ENCODE measurements at regions not wholly inside any gene's neighbourhood (a gene's known extent, or its start where the extent isn't known, plus 50 kb on each side); places are given as distances from the start of the nearest gene placed in this dataset.

GRCh38 chr10:110407301-110408170, 90.2 kb upstream of the DUSP5 start:
- 67% methylated on average over 8 of the region's 8 CpGs for WGBS, 2 donors
- intact Hi-C loops (cut with DNase I) = no loop called here
- Histone ChIP-seq H3K27me3 (ENCODE audit: control insufficient read depth in 1 of 2, insufficient read depth in 2 of 2, low read length in 1 of 2) (no peaks in the 10 kb centered on the region), H3K36me3 (ENCODE audit: control insufficient read depth in 1 of 2, insufficient read depth in 2 of 2, low read length in 1 of 2) (no peaks in the 10 kb centered on the region), H3K9me3 (ENCODE audit: control insufficient read depth, low read length) (no peaks in the 10 kb centered on the region), H3K4me1 (ENCODE audit: control insufficient read depth in 1 of 2, insufficient read depth in 2 of 2, low read length in 2 of 2) (no peaks in the 10 kb centered on the region), H3K4me3 (ENCODE audit: low read length in 2 of 2) (no peak overlapping the region), H3K27ac (ENCODE audit: low read depth in 1 of 2, low read length in 2 of 2) (no peak overlapping the region)
- ATAC-seq (ENCODE audit: low FRiP score) (no peak), DNase-seq (no peak)

GRCh38 chr10:110408203-110408871, 89.4 kb upstream of the DUSP5 start:
- H3K27me3 ChIP-seq (ENCODE audit: control insufficient read depth in 1 of 2, insufficient read depth in 2 of 2, low read length in 1 of 2) = no peaks in the 10 kb centered on the region
- WGBS, 2 donors = 89 to 92% methylated on average over 10 of the region's 10 CpGs
- no peaks in the 10 kb centered on the region for H3K4me1 ChIP-seq (ENCODE audit: control insufficient read depth in 1 of 2, insufficient read depth in 2 of 2, low read length in 2 of 2)
- no peak overlapping the region for H3K27ac ChIP-seq (ENCODE audit: low read depth in 1 of 2, low read length in 2 of 2)
- H3K36me3 ChIP-seq (ENCODE audit: control insufficient read depth in 1 of 2, insufficient read depth in 2 of 2, low read length in 1 of 2) = no peaks in the 10 kb centered on the region
- H3K9me3 ChIP-seq (ENCODE audit: control insufficient read depth, low read length) = no peaks in the 10 kb centered on the region
- DNase-seq (no peak), ATAC-seq (ENCODE audit: low FRiP score) (no peak)
- no peak overlapping the region for H3K4me3 ChIP-seq (ENCODE audit: low read length in 2 of 2)
- intact Hi-C loops (cut with DNase I) = no loop called here

- intact Hi-C loops (cut with DNase I) = no loop called here
- H3K36me3 ChIP-seq (ENCODE audit: control insufficient read depth in 1 of 2, insufficient read depth in 2 of 2, low read length in 1 of 2) = no peaks in the 10 kb centered on the region
- no peak overlapping the region for H3K27ac ChIP-seq (ENCODE audit: low read depth in 1 of 2, low read length in 2 of 2)
- DNase-seq (no peak), ATAC-seq (ENCODE audit: low FRiP score) (no peak)
- no peaks in the 10 kb centered on the region for H3K27me3 ChIP-seq (ENCODE audit: control insufficient read depth in 1 of 2, insufficient read depth in 2 of 2, low read length in 1 of 2)
- H3K9me3 ChIP-seq (ENCODE audit: control insufficient read depth, low read length) = no peaks in the 10 kb centered on the region
- 92 to 95% methylated on average over 8 of the region's 8 CpGs for WGBS, 2 donors
- H3K4me3 ChIP-seq (ENCODE audit: low read length in 2 of 2) = no peak overlapping the region
- H3K4me1 ChIP-seq (ENCODE audit: control insufficient read depth in 1 of 2, insufficient read depth in 2 of 2, low read length in 2 of 2) = no peaks in the 10 kb centered on the region
These were observed 88.8 kb upstream of the DUSP5 start for GRCh38 chr10:110408943-110409342.

- intact Hi-C loops (cut with DNase I) = no loop called here
- Histone ChIP-seq H3K27me3 (ENCODE audit: control insufficient read depth in 1 of 2, insufficient read depth in 2 of 2, low read length in 1 of 2) (no peaks in the 10 kb centered on the region), H3K27ac (ENCODE audit: low read depth in 1 of 2, low read length in 2 of 2) (no peak overlapping the region), H3K4me3 (ENCODE audit: low read length in 2 of 2) (no peak overlapping the region), H3K36me3 (ENCODE audit: control insufficient read depth in 1 of 2, insufficient read depth in 2 of 2, low read length in 1 of 2) (no peaks in the 10 kb centered on the region), H3K9me3 (ENCODE audit: control insufficient read depth, low read length) (no peaks in the 10 kb centered on the region), H3K4me1 (ENCODE audit: control insufficient read depth in 1 of 2, insufficient read depth in 2 of 2, low read length in 2 of 2) (no peaks in the 10 kb centered on the region)
- DNase-seq (no peak), ATAC-seq (ENCODE audit: low FRiP score) (no peak)
- 94 to 99% methylated on average over 4 of the region's 4 CpGs for whole genome bisulfite sequencing, 2 donors
These were observed 88.2 kb upstream of the DUSP5 start for GRCh38 chr10:110409488-110409887.

GRCh38 chr10:110409926-110410325, 87.8 kb upstream of the DUSP5 start:
- intact Hi-C loops (cut with DNase I) = no loop called here
- DNase-seq (no peak), ATAC-seq (ENCODE audit: low FRiP score) (no peak)
- Histone ChIP-seq H3K9me3 (ENCODE audit: control insufficient read depth, low read length) (no peaks in the 10 kb centered on the region), H3K27ac (ENCODE audit: low read depth in 1 of 2, low read length in 2 of 2) (no peak overlapping the region), H3K4me1 (ENCODE audit: control insufficient read depth in 1 of 2, insufficient read depth in 2 of 2, low read length in 2 of 2) (no peaks in the 10 kb centered on the region), H3K36me3 (ENCODE audit: control insufficient read depth in 1 of 2, insufficient read depth in 2 of 2, low read length in 1 of 2) (no peaks in the 10 kb centered on the region), H3K27me3 (ENCODE audit: control insufficient read depth in 1 of 2, insufficient read depth in 2 of 2, low read length in 1 of 2) (no peaks in the 10 kb centered on the region), H3K4me3 (ENCODE audit: low read length in 2 of 2) (no peak overlapping the region)
- 93 to 95% methylated on average over 4 of the region's 4 CpGs for WGBS, 2 donors

GRCh38 chr10:110410329-110411046, 87.2 kb upstream of the DUSP5 start:
- peak in 1 of 2 donors; percentile 91 for DNase-seq
- intact Hi-C loops (cut with DNase I) = no loop called here
- Histone ChIP-seq H3K27ac (ENCODE audit: low read depth in 1 of 2, low read length in 2 of 2) (no peak overlapping the region), H3K4me1 (ENCODE audit: control insufficient read depth in 1 of 2, insufficient read depth in 2 of 2, low read length in 2 of 2) (no peaks in the 10 kb centered on the region), H3K4me3 (ENCODE audit: low read length in 2 of 2) (no peak overlapping the region), H3K27me3 (ENCODE audit: control insufficient read depth in 1 of 2, insufficient read depth in 2 of 2, low read length in 1 of 2) (no peaks in the 10 kb centered on the region), H3K9me3 (ENCODE audit: control insufficient read depth, low read length) (no peaks in the 10 kb centered on the region), H3K36me3 (ENCODE audit: control insufficient read depth in 1 of 2, insufficient read depth in 2 of 2, low read length in 1 of 2) (no peaks in the 10 kb centered on the region)
- WGBS, 2 donors = 65 to 66% methylated on average over 11 of the region's 11 CpGs
- no peak for ATAC-seq (ENCODE audit: low FRiP score)

- Histone ChIP-seq H3K36me3 (ENCODE audit: control insufficient read depth in 1 of 2, insufficient read depth in 2 of 2, low read length in 1 of 2) (no peaks in the 10 kb centered on the region), H3K4me1 (ENCODE audit: control insufficient read depth in 1 of 2, insufficient read depth in 2 of 2, low read length in 2 of 2) (no peaks in the 10 kb centered on the region), H3K27me3 (ENCODE audit: control insufficient read depth in 1 of 2, insufficient read depth in 2 of 2, low read length in 1 of 2) (no peaks in the 10 kb centered on the region), H3K9me3 (ENCODE audit: control insufficient read depth, low read length) (no peaks in the 10 kb centered on the region), H3K4me3 (ENCODE audit: low read length in 2 of 2) (no peak overlapping the region), H3K27ac (ENCODE audit: low read depth in 1 of 2, low read length in 2 of 2) (no peak overlapping the region)
- 75 to 76% methylated on average over 9 of the region's 9 CpGs for whole genome bisulfite sequencing, 2 donors
- intact Hi-C loops (cut with DNase I) = no loop called here
- no peak for ATAC-seq (ENCODE audit: low FRiP score)
- DNase-seq = no peak
These were observed 86.7 kb upstream of the DUSP5 start for GRCh38 chr10:110411047-110411410.

GRCh38 chr10:110413049-110413783, 84.5 kb upstream of the DUSP5 start:
- Histone ChIP-seq H3K4me1 (ENCODE audit: control insufficient read depth in 1 of 2, insufficient read depth in 2 of 2, low read length in 2 of 2) (no peaks in the 10 kb centered on the region), H3K27me3 (ENCODE audit: control insufficient read depth in 1 of 2, insufficient read depth in 2 of 2, low read length in 1 of 2) (no peaks in the 10 kb centered on the region), H3K27ac (ENCODE audit: low read depth in 1 of 2, low read length in 2 of 2) (no peak overlapping the region), H3K9me3 (ENCODE audit: control insufficient read depth, low read length) (no peaks in the 10 kb centered on the region), H3K36me3 (ENCODE audit: control insufficient read depth in 1 of 2, insufficient read depth in 2 of 2, low read length in 1 of 2) (no peaks in the 10 kb centered on the region), H3K4me3 (ENCODE audit: low read length in 2 of 2) (no peak overlapping the region)
- ATAC-seq (ENCODE audit: low FRiP score) (no peak), DNase-seq (no peak)
- WGBS, 2 donors = 96 to 100% methylated on average over 2 of the region's 2 CpGs
- intact Hi-C loops (cut with DNase I) = no loop called here
